ENCODE measurements at regions not wholly inside any gene's neighbourhood (a gene's known extent, or its start where the extent isn't known, plus 50 kb on each side); places are given as distances from the start of the nearest gene placed in this dataset.

DNA sequence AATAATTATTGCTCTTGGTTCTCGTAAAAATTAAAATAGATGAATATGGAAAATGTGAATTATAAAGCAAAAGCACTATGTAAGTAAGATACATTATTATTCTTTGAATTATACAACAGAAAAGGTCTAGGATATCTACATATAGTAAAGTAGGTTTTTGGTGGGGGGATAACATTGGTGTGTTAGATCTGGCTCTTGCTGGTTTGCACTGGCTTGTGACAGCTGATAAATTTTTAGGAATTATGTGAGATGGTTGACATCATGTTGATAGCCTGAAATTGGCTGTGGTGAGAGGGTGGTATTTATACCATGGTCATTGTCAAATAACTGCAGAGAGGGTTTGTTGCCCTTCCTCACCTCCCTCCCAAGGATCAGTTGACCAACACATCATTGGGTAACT lies 50.7 kb upstream of the BTG1 start:
- peaks cover 0 to 4% of the 10 kb centered on the region in 2 donors for H3K9me3 ChIP-seq (ENCODE audit: control insufficient read depth in 2 of 2, insufficient read depth in 1 of 2, low read length in 1 of 2)
- 100% methylated on average over 1 of the region's 1 CpG for WGBS
- no peak overlapping the region for H3K27ac ChIP-seq (ENCODE audit: low read depth in 1 of 2, low read length in 1 of 2)
- no peak overlapping the region for H3K4me3 ChIP-seq (ENCODE audit: low read length in 2 of 2)
- H3K27me3 ChIP-seq (ENCODE audit: control insufficient read depth in 2 of 2, insufficient read depth in 1 of 2, low read length in 1 of 2), result no peaks in the 10 kb centered on the region
- no peaks in the 10 kb centered on the region for H3K36me3 ChIP-seq (ENCODE audit: control insufficient read depth in 2 of 2, insufficient read depth in 2 of 2, low read length in 1 of 2)
- no peaks in the 10 kb centered on the region for H3K4me1 ChIP-seq (ENCODE audit: control insufficient read depth in 2 of 2, insufficient read depth in 2 of 2, low read length in 2 of 2)
- DNase-seq (ENCODE audit: low read depth in 6 of 9, low spot score in 9 of 9), result no peak

All from thymus (tissue), 11 donors.